ENCODE measurements at regions not wholly inside any gene's neighbourhood (a gene's known extent, or its start where the extent isn't known, plus 50 kb on each side); places are given as distances from the start of the nearest gene placed in this dataset.
"Not testable (repeated sequence)": the region's sequence is repeated elsewhere in the genome, so short reads cannot be mapped to it uniquely, and the experiment has no call there.

DNA sequence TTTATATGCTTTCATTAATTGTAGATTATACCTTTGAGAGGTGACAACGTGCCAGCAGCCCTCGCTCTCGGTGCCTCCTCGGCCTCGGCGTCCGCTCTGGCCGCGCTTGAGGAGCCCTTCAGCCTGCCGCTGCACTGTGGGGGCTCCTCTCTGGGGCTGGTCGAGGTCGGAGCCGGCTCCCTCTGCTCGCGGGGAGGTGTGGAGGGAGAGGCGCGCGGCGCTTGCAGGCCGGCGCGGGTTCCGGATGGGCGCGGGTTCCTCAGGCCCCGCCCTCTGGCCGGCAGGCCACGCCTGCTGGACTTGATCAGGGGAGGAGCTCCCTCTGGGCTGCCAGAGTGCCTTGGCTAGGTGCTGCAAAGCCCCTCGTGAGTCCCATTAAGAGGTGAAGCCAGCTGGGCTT, 321.1 kb upstream of the PCDH18 start:
- no peak for DNase-seq (ENCODE audit: low read depth)

DNA sequence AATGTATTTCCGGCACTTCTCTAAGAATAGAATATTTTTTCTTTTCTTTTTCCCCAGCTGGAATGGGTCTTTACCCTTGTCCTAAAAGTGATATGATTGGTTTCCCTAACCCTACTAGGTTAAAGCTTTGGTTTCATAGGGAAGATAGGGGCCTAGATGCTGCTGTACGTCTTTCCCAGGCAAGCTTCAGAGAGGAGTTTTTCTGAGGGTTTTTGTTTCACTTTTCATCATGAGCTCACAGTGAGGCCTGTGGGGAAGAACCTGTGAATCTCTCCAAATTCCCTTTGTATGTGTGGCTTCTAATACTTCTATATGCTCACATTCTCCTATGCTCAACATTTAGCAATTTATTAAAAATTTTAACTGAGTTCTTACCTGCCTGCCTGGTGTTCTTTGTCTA, 320.0 kb upstream of the PCDH18 start:
- DNase-seq (ENCODE audit: low read depth): no peak

DNA sequence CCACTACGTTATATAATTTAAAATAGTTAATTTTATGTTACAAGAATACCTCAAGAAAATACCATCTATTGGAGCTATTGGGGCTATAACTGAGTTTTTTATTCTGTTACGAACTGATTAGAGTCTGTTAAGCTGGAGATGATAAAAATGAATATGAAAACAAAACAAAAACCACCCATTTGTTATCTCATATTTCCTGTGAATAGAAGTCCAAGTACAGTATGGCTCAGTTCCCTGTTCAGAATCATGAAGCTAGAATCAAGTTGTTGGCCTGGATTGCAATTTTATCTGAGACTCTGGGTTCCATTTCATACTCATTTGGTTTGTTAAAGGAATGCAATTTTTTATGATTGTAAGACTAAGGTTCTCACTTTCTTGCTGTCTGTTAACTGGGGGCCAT, 319.1 kb upstream of the PCDH18 start:
- DNase-seq (ENCODE audit: low read depth): no peak

DNA sequence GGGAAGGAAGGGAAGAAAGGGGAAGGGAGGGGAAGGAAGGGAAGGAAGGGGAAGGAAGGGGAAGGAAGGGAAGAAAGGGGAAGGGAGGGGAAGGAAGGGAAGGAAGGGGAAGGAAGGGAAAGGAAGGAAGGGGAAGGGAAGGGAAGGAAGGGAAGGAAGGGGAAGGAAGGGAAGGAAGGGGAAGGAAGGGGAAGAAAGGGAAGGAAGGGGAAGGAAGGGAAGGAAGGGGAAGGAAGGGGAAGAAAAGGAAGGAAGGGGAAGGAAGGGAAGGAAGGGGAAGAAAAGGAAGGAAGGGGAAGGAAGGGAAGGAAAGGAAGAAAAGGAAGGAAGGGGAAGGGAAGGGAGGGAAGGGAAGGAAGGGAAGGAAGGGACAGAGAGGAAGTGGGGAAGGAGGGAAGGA, 295.7 kb upstream of the PCDH18 start:
- DNase-seq (ENCODE audit: low read depth): not testable (repeated sequence)

DNA sequence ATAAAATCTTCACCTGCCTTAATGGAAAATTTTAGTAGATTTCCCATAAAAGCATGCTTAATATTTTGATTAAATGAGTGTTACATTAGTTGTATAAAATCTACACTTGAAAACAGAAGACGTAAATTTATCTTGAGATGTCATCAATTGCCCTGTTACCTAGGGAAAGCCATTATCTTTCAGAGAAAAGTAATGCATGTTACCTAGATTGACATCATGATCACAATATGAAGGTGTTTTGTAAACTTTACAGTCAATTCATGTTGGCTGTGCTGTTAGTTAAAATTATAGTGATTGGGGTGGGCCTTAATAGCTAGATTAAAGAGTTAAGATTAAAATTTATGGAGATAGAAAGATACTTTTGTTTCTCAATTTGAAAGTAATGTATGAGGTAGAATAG, 293.2 kb upstream of the PCDH18 start:
- no peak for DNase-seq (ENCODE audit: low read depth)

- DNase-seq (ENCODE audit: low read depth): no peak
These were observed 290.7 kb upstream of the PCDH18 start for GRCh38 chr4:137823007-137823406.

GRCh38 chr4:137819964-137820383, 287.7 kb upstream of the PCDH18 start:
- DNase-seq (ENCODE audit: low read depth): peak; percentile 10

DNA sequence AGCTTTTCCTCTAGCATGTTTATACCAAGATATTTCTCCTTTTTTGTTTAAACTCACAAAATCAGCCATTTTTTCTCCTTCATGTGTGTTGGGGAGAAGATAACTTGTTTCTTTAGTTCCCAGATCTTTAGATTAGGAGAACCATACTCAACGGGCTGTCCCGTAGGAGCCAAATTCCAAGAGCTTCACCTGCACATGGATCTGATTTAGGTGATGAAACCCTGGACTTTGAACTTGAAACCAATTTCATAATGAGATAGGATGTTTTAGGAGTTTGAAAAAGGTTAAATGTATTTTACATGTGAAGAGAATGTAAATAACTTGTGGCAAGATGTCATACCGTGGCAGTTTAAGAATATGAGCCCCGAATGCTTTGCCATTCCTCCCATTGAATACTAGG, 280.0 kb upstream of the PCDH18 start:
- no peak for DNase-seq (ENCODE audit: low read depth)

GRCh38 chr4:137806420-137806819, 274.1 kb upstream of the PCDH18 start:
- no peak for DNase-seq (ENCODE audit: low read depth)

DNA sequence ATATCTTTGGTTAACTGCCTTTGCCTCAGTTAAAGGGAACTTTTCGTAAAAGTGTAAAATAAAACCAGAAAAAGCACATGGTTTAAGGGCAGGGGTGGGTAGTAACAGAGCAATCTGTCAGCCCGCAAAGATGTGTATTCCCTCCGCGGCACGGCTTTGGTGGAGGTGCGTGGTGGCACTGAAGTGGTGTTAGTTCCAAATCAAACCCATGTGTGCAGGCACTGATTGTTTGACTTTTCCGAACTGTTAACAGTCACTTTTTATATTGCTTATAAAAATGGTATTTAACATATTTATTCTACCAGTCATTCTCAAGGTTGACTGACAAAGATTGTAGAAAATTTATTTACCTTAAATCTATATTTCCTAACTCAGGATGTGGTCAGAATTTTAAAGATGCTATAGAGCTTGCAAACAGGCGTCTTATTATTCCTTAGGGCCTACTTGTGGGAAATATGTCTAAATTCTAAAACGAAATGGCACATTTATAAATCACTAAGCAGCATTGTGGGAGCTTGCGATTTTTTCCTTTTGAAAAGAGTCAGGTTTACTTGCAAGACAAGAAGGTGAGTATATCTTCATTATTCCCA, 272.7 kb upstream of the PCDH18 start:
- DNase-seq (ENCODE audit: low read depth): no peak

DNA sequence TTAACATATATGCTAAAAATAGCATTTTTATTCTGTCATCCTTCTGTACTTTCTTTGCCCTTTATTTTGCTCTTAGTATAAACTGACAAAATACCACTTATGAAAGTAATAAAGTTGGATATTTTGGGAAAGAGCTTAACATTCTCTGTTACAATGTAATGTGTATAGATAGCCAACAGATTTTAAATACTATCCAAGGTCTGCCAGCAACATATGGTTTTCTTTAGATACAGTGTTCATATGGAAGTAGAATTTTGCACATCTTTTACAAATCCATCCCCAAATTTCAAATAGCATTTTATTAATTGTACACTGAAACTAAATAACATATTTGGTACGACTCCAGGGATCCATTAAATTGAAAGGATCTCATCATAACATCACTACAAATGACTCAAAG, 268.6 kb upstream of the PCDH18 start:
- no peak for DNase-seq (ENCODE audit: low read depth)

GRCh38 chr4:137794764-137795254, 262.5 kb upstream of the PCDH18 start:
- DNase-seq (ENCODE audit: low read depth): no peak

GRCh38 chr4:137789263-137789662, 257.0 kb upstream of the PCDH18 start:
- DNase-seq (ENCODE audit: low read depth): not testable (repeated sequence)

DNA sequence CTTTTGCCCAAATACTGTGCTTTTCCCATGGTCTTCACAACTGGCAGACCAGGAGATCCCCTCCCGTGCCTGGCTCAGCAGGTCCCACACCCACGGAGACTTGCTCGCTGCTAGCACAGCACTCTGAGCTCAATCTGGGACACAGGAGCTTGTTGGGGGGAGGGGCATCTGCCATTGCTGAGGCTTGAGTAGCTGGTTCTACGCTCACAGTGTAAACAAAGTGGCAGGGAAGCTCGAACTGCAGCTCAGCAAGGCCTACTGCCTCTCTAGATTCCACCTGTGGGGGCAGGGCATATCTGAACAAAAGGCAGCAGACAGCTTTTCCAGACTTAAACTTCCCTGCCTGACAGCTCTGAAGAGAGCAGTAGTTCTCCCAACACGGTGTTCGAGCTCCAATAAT, 251.6 kb upstream of the PCDH18 start:
- DNase-seq (ENCODE audit: low read depth): not testable (repeated sequence)

DNA sequence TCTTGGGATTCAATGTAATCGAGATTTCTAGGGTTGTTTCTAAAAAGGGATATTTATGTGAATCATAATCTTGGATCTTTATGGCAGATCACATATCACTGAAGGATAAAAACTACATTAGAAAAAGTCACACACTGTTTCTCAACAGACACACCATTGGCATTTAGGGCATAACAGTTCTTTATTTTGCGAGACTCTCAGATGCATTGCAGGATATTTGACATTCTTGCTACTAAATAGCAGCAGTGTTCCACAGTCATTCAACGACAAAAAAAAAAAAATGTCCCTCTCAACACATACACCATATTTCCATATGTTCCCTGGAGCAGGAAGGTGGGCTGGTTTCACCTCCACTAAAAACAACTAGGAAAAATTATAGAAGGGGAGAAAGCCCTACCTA, 243.4 kb upstream of the PCDH18 start:
- DNase-seq (ENCODE audit: low read depth): no peak

DNA sequence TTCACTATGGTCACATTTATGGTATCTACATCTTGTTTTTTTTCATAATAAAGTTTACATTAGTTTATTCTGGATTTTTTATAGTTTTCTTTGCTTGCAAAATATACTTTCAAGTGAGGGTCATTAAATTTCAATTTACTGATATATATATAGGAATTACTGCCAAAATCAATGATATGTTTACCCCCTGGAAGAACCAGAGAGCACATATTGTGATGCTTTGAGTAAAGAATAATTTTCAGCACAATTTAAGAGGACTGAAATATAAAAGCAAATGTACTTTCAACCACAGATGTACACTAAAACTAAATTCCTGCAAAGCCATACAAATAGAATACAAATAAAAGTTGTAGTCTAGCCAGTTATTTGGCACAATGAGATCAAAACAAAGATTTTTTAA, 242.2 kb upstream of the PCDH18 start:
- no peak for DNase-seq (ENCODE audit: low read depth)

DNA sequence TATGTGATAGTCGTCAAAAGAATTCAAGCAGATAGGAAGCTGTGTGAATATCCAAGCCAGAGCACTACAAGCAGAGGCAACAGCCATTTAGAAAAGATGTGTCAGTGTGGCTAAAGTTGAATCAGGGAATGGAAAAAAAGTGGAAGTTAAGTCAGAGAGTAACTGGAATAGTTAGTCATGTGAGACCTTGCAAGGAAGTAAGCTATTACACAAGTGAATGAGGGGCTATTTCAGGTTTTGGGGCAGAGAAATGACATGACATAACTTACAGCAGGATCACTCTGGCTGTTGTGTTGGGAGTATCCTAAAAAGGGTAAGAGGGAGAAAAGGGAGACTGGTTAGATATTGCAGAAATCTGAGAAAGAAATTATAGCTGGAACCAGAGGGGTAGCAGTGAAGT, 236.6 kb upstream of the PCDH18 start:
- no peak for DNase-seq (ENCODE audit: low read depth)

DNA sequence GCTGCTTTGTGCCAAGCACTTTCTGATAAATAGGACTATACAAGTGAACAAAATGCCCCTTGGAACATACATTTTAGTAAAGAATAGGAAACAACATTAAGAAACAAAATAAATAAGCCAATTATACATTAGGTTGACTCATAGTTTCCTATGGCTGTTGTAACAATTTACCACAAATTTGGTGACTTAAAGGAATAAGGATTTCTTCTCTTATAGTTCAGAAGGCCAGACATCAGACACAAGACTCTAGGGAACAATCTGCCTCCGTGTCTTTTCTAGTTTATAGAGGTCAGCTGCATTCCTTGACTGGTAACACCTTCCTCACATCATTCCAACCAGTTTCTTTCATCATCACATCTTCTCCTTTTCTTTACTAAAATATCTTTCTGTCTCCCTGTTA, 235.9 kb upstream of the PCDH18 start:
- DNase-seq (ENCODE audit: low read depth): no peak

DNA sequence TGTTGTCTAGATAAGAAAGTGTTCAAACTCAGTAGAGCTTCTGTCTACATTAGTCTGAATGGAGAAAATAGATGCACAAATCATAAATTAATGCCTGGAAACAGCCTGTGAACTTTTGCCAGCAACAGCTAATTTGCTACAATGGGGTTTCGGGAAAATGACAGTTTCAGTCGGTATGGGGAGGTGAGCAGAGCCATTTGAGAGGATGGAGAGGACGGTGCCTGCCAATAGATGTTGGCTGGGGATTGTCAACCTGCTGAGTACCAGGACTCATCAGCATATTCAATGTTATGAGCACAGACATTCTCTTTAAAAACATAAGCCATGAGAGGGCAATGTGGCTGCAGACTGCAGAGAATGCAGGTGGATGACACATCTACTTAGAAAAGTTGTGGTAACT, 230.3 kb upstream of the PCDH18 start:
- no peak for DNase-seq (ENCODE audit: low read depth)

DNA sequence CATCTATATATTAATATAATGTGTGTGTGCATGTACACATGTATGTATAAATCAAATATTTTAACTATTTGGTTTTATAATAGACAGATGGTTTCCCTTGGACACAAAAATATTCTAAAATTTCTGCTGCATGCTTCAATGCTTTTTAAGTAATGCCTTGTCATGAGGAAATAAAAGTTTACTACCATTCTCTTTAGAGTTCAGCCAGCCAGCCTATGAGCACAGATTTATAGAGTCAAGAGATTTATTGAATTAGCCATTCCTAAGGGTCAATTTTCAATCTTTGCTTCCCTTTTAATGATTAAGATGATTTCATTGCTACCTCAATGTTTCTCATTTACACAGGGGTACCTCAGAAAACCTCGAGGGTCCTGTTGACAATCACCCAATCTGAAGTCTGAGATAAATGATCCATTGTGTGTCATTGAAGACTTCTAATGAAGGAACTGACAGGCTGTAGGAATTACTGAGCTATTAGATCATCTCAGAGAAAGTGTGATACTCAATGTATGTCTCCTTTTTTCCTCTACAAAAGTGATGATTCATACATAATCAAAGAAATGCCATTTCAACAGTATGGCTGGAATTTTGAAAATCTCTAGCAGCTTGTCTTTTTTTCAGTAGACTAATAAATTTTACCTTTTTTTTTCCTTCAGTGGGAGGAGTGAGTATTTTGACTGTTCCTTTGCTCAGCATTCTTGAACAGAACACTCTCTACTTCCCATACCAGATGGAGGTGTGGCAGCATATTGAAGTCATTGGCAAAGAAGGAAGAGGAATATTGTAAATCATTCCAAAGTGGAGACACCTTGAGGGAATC, 222.6 kb upstream of the PCDH18 start:
- peak; percentile 68 for DNase-seq (ENCODE audit: low read depth)

DNA sequence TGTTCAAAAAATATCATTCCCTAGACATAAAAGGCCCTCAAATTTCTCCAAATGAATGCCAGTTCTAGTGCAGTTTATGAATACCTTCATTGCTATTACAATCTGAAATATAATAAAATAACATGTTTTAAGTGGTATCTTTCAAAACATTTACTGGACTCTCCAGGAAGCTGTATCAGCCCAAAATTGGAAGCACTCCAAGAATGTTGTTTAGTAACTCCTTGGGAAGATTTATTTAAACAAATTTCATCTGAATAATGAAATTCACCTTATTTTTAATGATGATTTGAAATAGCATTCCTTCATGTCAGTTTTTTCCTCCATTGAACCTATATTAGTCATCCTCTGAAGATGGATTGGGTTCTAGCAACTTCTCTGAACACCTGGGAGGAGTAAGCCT, 217.2 kb upstream of the PCDH18 start:
- no peak for DNase-seq (ENCODE audit: low read depth)

DNA sequence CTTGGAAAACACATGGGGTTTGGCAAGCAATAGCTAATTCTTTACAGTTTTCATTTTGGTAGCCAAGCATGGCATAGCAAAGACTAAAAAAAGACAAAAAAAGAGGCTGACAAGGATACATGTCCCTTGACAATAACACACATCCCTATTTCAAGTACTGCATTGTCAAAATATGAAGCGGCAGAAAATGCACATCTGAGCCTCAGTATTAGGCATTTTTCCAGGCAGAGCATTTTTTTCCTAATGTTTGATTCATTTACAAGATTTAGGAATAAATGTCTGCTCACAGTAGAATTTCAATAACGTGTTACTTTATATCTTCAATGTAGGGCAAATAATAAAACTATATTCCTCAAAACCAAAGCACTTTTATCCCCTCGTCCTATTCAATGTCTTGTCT, 216.3 kb upstream of the PCDH18 start:
- DNase-seq (ENCODE audit: low read depth): no peak

GRCh38 chr4:137740141-137740540, 207.8 kb upstream of the PCDH18 start:
- no peak for DNase-seq (ENCODE audit: low read depth)

DNA sequence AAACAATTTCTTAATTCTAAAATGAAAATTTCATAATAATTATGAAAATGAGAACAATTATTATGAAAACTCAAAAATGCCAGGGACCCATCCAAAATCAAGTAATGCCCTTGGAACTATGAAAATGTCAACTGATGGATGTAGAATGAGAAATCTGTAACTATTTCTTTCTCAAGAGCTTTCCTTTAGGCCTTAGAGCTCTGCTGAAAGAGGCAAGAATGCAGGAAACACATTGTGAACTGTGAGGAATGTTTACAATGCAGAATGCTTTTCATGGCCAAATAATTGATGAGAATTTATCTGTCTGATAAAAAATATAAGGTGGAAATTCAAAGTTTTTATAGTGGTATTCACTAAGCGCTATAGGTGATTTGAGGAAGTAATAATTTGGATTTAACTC, 207.1 kb upstream of the PCDH18 start:
- no peak for DNase-seq (ENCODE audit: low read depth)

All from GM04503 (cell line).